H1 (cell line): ENCODE measurements at regions not wholly inside any gene's neighbourhood (a gene's known extent, or its start where the extent isn't known, plus 50 kb on each side); places are given as distances from the start of the nearest gene placed in this dataset.
A peak's percentile ranks its signal among the peaks of the same experiment; 100 is the strongest.

Experiments
- CTCF ChIA-PET: fragments of 300-600 bp; sonication (Branson Sonifier 250); formaldehyde crosslinking; loops from one replicate; lab custom pipeline; 2021; ENCODE audit not compliant: partially characterized antibody; lab: Charles Lee
- POLR2A ChIA-PET: fragments of 300-600 bp; sonication (Branson Sonifier 250); formaldehyde crosslinking; loops from one replicate; lab custom pipeline; 2021; ENCODE audit warnings: inconsistent platforms; ENCODE audit not compliant: partially characterized antibody; lab: Charles Lee
- DNase-seq, 2 experiments: peaks; one replicate each; pipeline versions ENCODE4 v3.0.0 to v3.0.0-alpha.2; 2010 to 2022; ENCODE audit warnings: low spot score in 2 of 2, low read depth in 1 of 2, mixed read lengths in 1 of 2
- FAIRE-seq: peaks from 2 replicates; lab custom pipeline; 2011; peaks lifted over from hg19 to GRCh38; lab: Jason Lieb, UNC
- H2AFZ ChIP-seq: 2 replicates; pipeline ENCODE4 v1.8.1; 2012; ENCODE audit warnings: low read length, inconsistent platforms
- H2AK5ac ChIP-seq: 2 replicates; pipeline ENCODE4 v1.6.1; 2013; ENCODE audit warnings: low read depth, low read length
- H2BK120ac ChIP-seq: replicated peaks from 2 replicates; pipeline ENCODE3; 2013; ENCODE audit warnings: low read depth, low read length, inconsistent platforms
- H2BK12ac ChIP-seq: 2 replicates; pipeline ENCODE4 v1.6.1; 2013; ENCODE audit warnings: low read depth, low read length
- H2BK15ac ChIP-seq: 2 replicates; pipeline ENCODE4 v1.6.1; 2013; ENCODE audit warnings: low read length
- H2BK20ac ChIP-seq: 2 replicates; pipeline ENCODE4 v1.6.1; 2013; ENCODE audit warnings: low read length
- H2BK5ac ChIP-seq: 2 replicates; pipeline ENCODE4 v1.6.1; 2013; ENCODE audit warnings: low read depth, low read length
- H3K14ac ChIP-seq: 2 replicates; pipeline ENCODE4 v1.6.1; 2013; ENCODE audit warnings: inconsistent platforms; ENCODE audit not compliant: insufficient read length
- H3K18ac ChIP-seq: 2 replicates; pipeline ENCODE4 v1.6.1; 2013; ENCODE audit warnings: low read length; ENCODE audit errors: extremely low read depth
- H3K23ac ChIP-seq: 2 replicates; pipeline ENCODE4 v1.6.1; 2013; ENCODE audit warnings: inconsistent platforms; ENCODE audit not compliant: insufficient read length
- H3K23me2 ChIP-seq: 2 replicates; pipeline ENCODE4 v1.6.1; 2013; ENCODE audit warnings: low read depth, low read length
- H3K27ac ChIP-seq: 2 replicates; pipeline ENCODE4 v1.6.1; 2011; ENCODE audit warnings: low read depth, low read length, inconsistent platforms
- H3K27me3 ChIP-seq, 4 experiments: replicated peaks in 1 of 4; 1 replicate in 1 of 4; 2 replicates in 3 of 4; pipeline versions ENCODE4 v1.6.1 to v1.8.1; 2011 to 2013; ENCODE audit warnings: low read length in 3 of 4, mild to moderate bottlenecking in 3 of 4, inconsistent platforms in 2 of 4, mixed read lengths in 2 of 4, moderate library complexity in 1 of 4; ENCODE audit not compliant: control insufficient read depth in 3 of 4, insufficient read depth in 3 of 4; ENCODE audit errors: extremely low read depth in 1 of 4
- H3K36me3 ChIP-seq, 4 experiments: 2 replicates each; pipeline versions ENCODE4 v1.6.1 to v1.8.1; 2011 to 2013; ENCODE audit warnings: mild to moderate bottlenecking in 4 of 4, low read length in 3 of 4, moderate library complexity in 2 of 4, control low read depth in 1 of 4, inconsistent platforms in 1 of 4; ENCODE audit not compliant: insufficient read depth in 4 of 4, control insufficient read depth in 2 of 4
- H3K4ac ChIP-seq: replicated peaks from 2 replicates; pipeline ENCODE3; 2013; ENCODE audit warnings: low read length, low read depth, mixed read lengths, inconsistent platforms; ENCODE audit not compliant: insufficient read length
- H3K4me1 ChIP-seq, 4 experiments: replicated peaks in 1 of 4; 1 replicate in 1 of 4; 2 replicates in 3 of 4; pipeline versions ENCODE4 v1.6.1 to v1.8.1; 2011 to 2013; ENCODE audit warnings: low read length in 3 of 4, inconsistent platforms in 2 of 4, mixed read lengths in 1 of 4; ENCODE audit not compliant: insufficient read depth in 4 of 4, control insufficient read depth in 3 of 4
- H3K4me2 ChIP-seq, 2 experiments: 2 replicates each; pipeline versions ENCODE4 v1.6.1 to v1.8.1; 2011 to 2013; ENCODE audit warnings: low read depth in 2 of 2, low read length in 2 of 2, control low read depth in 1 of 2, inconsistent platforms in 1 of 2, mild to moderate bottlenecking in 1 of 2; ENCODE audit not compliant: insufficient read depth in 1 of 2
- H3K4me3 ChIP-seq, 4 experiments: fragments of 200-600, 300-600 bp in 1 of 4; sonication (generic), shearing (Covaris generic), sonication (Bioruptor Twin) in 1 of 4; 2 replicates each; pipeline versions ENCODE4 v1.5.1 to v1.8.1; 2011 to 2016; ENCODE audit warnings: low read length in 4 of 4, low read depth in 3 of 4, control low read depth in 2 of 4, inconsistent platforms in 2 of 4, mild to moderate bottlenecking in 2 of 4, mixed read lengths in 1 of 4, moderate library complexity in 1 of 4; ENCODE audit not compliant: insufficient read depth in 2 of 4; ENCODE audit errors: extremely low read depth in 1 of 4
- H3K56ac ChIP-seq: replicated peaks from 2 replicates; pipeline ENCODE3; 2013; ENCODE audit warnings: low read depth, mild to moderate bottlenecking, mixed read lengths, low read length, inconsistent platforms; ENCODE audit not compliant: insufficient read length
- H3K79me1 ChIP-seq: 2 replicates; pipeline ENCODE4 v1.6.1; 2013; ENCODE audit warnings: low read depth, low read length, control low read depth
- H3K79me2 ChIP-seq, 2 experiments: 2 replicates each; pipeline versions ENCODE4 v1.6.1 to v1.8.1; 2012 to 2013; ENCODE audit warnings: low read length in 2 of 2, mild to moderate bottlenecking in 2 of 2, inconsistent platforms in 1 of 2; ENCODE audit not compliant: insufficient read depth in 2 of 2, control insufficient read depth in 1 of 2
- H3K9ac ChIP-seq, 4 experiments: replicated peaks in 1 of 4; 1 replicate in 1 of 4; 2 replicates in 3 of 4; pipeline versions ENCODE4 v1.6.1 to v1.8.1; 2011 to 2013; ENCODE audit warnings: low read depth in 3 of 4, low read length in 3 of 4, control low read depth in 2 of 4, mild to moderate bottlenecking in 2 of 4, moderate library complexity in 2 of 4, inconsistent platforms in 1 of 4; ENCODE audit errors: extremely low read depth in 1 of 4
- H3K9me3 ChIP-seq, 2 experiments: 2 replicates each; pipeline versions ENCODE4 v1.6.1 to v1.8.1; 2012 to 2013; ENCODE audit warnings: mild to moderate bottlenecking in 2 of 2, moderate library complexity in 2 of 2, control low read depth in 1 of 2, inconsistent platforms in 1 of 2, low read depth in 1 of 2, low read length in 1 of 2, mixed read lengths in 1 of 2; ENCODE audit not compliant: insufficient read depth in 2 of 2
- H4K20me1 ChIP-seq, 2 experiments: replicated peaks in 1 of 2; 2 replicates each; pipeline versions ENCODE3 to v1.8.1; 2011 to 2013; ENCODE audit warnings: inconsistent platforms in 2 of 2, low read length in 2 of 2, mild to moderate bottlenecking in 1 of 2; ENCODE audit not compliant: insufficient read depth in 2 of 2, control insufficient read depth in 1 of 2
- H4K5ac ChIP-seq: 2 replicates; pipeline ENCODE4 v1.6.1; 2013; ENCODE audit warnings: low read length, low read depth, mixed read lengths, inconsistent platforms; ENCODE audit not compliant: insufficient read length
- H4K8ac ChIP-seq: 2 replicates; pipeline ENCODE4 v1.8.0; 2013; ENCODE audit warnings: mild to moderate bottlenecking, moderate library complexity, low read length, inconsistent platforms; ENCODE audit not compliant: insufficient read depth; ENCODE audit errors: extremely low read depth
- H4K91ac ChIP-seq: replicated peaks from 2 replicates; pipeline ENCODE3; 2013; ENCODE audit warnings: low read length, mixed read lengths, inconsistent platforms; ENCODE audit not compliant: insufficient read length
- CTCF ChIP-seq, 3 experiments: IDR thresholded peaks; 1 replicate in 2 of 3; 2 replicates in 1 of 3; pipeline versions ENCODE4 v1.5.1 to v1.6.1; 2011; ENCODE audit warnings: low read length in 3 of 3, mild to moderate bottlenecking in 3 of 3, inconsistent platforms in 2 of 3, low read depth in 1 of 3, moderate library complexity in 1 of 3; ENCODE audit not compliant: insufficient read depth in 1 of 3; ENCODE audit errors: control extremely low read depth in 1 of 3
- TBP ChIP-seq: IDR thresholded peaks from 2 replicates; pipeline ENCODE4 v1.6.1; 2011; ENCODE audit warnings: low read depth, low read length, improper control_type of control experiment
- ZNF274 ChIP-seq: IDR thresholded peaks from 2 replicates; pipeline ENCODE4 v1.7.0; 2012; ENCODE audit warnings: low read length, borderline replicate concordance; ENCODE audit errors: extremely low read depth

- Histone ChIP-seq H3K56ac (no peak overlapping the region), H3K27me3 (no peaks in the 10 kb centered on the region), H2BK12ac (no peak overlapping the region), H3K4me2 (no peak overlapping the region), H3K18ac (no peak overlapping the region), H3K4ac (no peak overlapping the region), H3K79me1 (no peaks in the 10 kb centered on the region), H3K9me3 (no peaks in the 10 kb centered on the region), H3K23me2 (no peaks in the 10 kb centered on the region), H3K27ac (no peak overlapping the region), H4K20me1 (no peaks in the 10 kb centered on the region), H3K4me3 (no peak overlapping the region), H2AK5ac (no peak overlapping the region), H4K5ac (no peak overlapping the region), H2BK120ac (no peak overlapping the region), H3K9ac (no peak overlapping the region), H3K14ac (no peak overlapping the region), H3K36me3 (no peaks in the 10 kb centered on the region), H4K8ac (no peak overlapping the region), H3K4me1 (peaks cover 0 to 14% (median 6%) of the 10 kb centered on the region in 4 experiments; a peak in 3 of 7 replicates), H2BK20ac (no peak overlapping the region), H3K79me2 (no peaks in the 10 kb centered on the region), H2BK15ac (no peak overlapping the region), H3K23ac (no peak overlapping the region), H2AFZ (no peak overlapping the region), H2BK5ac (no peak overlapping the region), H4K91ac (no peak overlapping the region)
- FAIRE-seq, result peak; percentile 91
- ChIA-PET CTCF (interaction anchor here (0.6 to 1.5 kb wide), 2 partner anchors 10 to 1485 kb away, joined by 5 to 6 read pairs; no protein-coding TSS in a partner anchor), POLR2A (no interaction called here)
- no peak for TF ChIP-seq ZNF274
- no peak for TF ChIP-seq TBP
- peak in 1 of 3 experiments; percentile 25; a peak in 1 of 4 replicates for TF ChIP-seq CTCF (IDR thresholded peaks at IDR 0.05; ENCODE audit: control extremely low read depth in 1 of 3, insufficient read depth in 1 of 3, low read depth in 1 of 3, low read length in 3 of 3)
- no peak for DNase-seq
Measured at GRCh38 chrX:42087960-42088359, 164.6 kb upstream of the CASK start.
